GM18511 (cell line): ENCODE measurements at regions not wholly inside any gene's neighbourhood (a gene's known extent, or its start where the extent isn't known, plus 50 kb on each side); places are given as distances from the start of the nearest gene placed in this dataset.
"Not testable (repeated sequence)": the region's sequence is repeated elsewhere in the genome, so short reads cannot be mapped to it uniquely, and the experiment has no call there.

Experiments
- ATAC-seq: cut with Tn5 transposase; IDR thresholded peaks from one replicate; pipeline ENCODE4 v1.9.1; 2021; ENCODE audit warnings: mild to moderate bottlenecking, moderate library complexity; ENCODE audit not compliant: unreplicated experiment

DNA sequence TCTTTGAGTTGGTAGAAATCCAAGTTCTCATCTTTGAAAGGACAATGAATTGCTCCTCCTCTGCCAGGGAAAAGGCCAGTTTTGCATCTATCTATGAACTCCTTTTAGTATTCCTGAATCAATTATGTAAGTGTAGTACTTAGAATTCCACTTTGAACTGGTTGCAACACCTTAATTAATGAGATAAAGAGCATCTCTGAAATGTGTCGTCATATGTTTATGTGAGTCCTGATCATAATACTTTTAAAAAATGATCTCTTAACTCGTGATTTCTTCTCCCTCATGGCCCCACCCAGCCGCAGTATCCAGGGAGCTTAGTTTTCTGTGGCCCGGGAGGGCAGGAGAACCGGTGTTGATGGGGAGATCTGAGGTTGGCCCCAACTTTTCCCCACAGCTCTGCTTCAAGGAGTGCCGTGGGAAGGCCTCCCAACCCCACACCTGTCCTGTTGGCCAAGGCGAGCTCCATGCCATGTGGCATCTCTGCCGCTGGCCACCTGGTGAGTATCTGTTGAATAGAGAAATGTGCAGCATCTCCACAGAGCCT is 203.5 kb downstream of the TMEM121 start:
- not testable (repeated sequence) for ATAC-seq

DNA sequence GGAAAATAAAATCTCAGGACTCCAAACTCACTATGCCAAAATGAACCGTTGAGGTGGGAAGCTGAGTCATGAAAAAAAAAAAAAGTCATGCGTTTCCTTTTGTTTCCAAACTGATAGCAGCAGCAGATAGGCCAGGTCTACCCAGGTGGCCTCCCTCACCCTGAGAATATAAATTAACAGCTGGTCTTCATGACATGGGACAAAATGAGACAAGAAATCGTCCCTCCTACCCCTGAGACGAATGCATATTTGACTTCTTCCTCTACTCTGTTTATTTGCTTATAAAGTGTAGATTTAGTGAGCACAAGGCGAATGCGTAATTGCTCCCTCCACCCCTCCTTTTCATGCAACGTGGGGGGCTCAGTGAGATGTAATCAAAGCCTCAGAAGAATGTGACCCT is 204.3 kb downstream of the TMEM121 start:
- not testable (repeated sequence) for ATAC-seq

DNA sequence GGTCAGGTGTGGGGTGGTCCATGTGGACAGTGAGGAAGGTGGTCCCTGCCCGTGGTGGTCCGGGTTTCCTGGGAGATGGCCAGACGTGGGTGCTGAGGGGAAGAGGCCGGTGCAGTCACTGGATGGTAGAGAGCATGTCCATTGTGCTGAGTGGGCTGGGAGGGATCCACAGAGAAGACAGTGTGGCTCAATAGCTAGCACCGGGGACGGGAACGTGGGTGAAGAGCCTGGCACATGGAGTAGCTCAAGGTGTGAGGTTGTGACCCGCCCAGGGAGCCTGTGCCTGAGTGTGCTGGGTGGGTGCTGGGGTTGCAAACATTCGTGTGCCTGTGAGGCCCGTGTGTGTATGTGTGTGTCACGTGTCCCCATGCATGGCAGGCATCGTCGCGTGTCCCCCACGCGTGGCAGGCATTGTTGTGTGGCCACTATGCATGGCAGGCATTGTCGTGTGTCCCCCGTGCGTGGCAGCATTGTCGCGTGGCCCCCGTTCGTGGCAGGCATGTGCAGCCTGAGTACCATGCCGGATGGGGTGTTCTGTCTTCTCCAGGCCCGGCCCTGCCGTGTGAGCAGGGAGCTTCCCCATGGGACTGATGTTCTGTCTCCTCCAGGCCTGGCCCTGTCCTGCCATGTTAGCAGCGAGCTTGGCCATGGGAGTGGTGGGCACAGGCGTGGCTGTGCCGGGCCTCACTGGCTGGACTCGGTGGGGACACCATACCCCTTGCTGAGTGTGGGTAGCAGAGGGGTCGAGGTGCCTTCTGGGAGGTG is 205.0 kb downstream of the TMEM121 start:
- not testable (repeated sequence) for ATAC-seq

DNA sequence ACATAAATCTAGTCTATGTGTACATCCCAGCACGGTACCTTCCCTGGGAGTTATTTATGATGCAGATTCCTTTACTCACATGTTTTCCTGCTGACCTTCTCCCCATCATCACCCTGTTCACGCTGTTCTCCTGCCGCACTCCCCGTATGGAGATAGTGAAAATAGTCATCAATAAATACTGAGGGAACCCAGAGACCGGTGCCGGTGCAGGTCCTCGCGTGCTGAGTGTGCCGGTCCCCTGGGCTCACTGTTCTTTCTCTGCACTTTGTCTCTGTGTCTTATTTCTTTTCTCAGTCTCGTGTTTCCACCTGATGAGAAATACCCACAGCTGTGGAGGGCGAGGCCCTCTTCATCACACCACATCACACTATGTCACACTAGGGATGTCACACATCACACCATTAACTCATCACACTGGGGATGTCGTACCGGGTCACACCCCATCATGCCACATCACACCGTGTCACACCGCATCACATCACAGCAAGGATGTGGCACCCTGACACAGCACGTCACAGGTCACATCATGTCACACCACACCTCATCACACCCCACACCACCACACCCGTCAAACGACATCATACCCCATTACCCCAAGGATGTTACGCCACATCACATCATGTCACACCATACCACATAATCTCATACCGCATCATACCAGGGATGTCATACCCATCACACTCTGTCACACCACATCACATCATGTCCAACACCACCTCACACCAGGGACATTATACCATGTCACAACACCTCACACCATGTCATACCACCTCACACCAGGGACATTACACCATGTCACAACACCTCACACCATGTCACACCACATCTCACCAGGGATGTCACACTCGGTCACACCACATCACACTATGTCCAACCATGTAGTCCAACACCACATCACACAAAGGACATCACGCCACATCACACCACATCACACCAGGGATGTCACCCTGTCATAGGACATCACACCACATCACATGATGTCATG is 207.0 kb downstream of the TMEM121 start:
- ATAC-seq, result no peak

DNA sequence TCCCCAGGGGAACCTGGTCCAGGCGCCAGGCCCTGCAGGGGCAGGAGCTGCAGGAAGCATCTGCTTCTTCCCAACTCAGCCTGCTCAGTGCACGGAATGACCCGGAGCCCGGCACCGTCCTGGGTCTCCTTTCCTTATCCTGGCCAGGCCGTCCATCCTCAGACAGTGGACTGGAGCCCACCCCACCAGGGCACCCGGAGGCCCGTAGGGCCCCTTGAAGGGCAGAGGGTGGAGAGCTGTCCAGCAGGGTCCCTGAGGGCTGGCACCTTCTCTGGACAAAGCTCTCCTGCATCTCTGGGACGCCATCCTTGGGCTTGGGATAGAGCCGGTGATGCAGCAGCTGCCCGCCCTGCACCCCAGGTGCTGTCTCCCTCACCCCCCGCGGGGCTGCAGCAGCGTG is 207.9 kb downstream of the TMEM121 start:
- ATAC-seq, result not testable (repeated sequence)

DNA sequence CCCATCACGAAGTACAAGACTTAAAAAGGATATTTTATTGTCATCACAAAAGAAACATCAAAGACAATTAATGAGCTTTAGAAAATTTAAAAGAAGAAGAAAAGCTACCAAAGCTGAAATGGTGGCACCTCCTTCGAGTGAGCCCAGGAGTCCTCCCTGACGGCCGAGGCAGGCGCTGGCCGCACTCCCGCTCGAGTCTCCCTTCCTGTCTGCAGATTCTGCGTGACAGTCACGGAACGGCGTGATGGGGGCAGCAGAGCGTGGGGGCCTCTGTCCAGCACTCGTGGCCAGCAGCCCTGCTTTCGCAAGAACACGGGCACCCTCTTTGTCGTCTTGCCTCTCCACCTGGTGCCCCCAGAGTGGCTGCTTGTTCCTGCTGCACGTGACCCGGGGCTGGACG is 209.9 kb downstream of the TMEM121 start:
- ATAC-seq, result not testable (repeated sequence)

DNA sequence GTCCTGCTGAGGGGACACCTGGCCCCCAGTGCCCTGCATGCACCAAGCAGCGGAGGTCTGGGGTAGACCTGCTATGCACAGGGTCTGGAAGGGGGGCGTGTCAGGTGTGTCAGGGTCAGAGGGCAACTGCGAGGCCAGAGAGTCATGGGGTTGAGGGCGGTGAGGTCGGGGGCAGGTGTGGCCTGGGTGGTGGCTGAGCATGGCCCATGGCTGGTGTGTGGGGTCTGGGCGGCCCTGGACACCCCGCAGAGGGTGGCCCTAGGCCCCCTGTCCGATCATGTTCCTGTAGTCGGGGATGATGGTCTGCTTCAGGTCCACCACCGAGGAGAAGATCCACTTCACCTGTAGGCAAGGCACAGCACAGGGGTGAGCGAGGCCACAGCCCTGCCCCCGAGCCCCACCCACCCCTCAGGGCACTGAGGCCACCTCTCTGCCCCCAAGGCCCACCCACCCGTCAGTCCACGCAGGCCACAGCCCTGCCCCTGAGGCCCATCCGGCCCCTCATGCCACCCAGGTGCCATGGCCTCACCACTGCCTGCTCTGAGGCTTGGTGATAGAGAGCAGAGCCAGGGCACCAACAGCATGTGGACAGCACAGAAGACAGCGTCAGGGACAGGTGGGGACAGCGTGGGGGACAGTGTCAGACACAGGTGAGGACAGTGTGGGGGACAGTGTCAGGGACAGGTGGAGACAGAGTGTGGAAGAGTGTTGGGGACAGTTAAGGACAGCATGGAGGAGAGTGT is 211.3 kb downstream of the TMEM121 start:
- ATAC-seq, result no peak

DNA sequence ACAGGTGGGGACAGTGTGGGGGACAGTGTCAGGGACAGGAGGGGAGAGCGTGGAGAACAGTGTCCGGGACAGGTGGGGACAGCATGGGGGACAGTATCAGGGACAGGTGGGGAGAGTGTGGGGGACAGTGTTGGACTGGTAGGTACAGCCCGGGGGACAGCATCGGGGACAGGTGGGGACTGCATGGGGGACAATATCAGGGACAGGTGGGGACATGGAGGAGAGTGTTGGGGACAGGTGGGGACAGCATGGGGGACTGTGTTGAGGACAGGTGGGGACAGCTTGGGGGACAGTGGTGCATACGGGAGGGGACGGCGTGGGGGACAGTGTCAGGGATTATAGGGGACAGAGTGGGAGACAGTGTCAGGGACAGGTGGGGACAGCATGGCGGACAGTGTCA is 212.3 kb downstream of the TMEM121 start:
- ATAC-seq, result no peak

DNA sequence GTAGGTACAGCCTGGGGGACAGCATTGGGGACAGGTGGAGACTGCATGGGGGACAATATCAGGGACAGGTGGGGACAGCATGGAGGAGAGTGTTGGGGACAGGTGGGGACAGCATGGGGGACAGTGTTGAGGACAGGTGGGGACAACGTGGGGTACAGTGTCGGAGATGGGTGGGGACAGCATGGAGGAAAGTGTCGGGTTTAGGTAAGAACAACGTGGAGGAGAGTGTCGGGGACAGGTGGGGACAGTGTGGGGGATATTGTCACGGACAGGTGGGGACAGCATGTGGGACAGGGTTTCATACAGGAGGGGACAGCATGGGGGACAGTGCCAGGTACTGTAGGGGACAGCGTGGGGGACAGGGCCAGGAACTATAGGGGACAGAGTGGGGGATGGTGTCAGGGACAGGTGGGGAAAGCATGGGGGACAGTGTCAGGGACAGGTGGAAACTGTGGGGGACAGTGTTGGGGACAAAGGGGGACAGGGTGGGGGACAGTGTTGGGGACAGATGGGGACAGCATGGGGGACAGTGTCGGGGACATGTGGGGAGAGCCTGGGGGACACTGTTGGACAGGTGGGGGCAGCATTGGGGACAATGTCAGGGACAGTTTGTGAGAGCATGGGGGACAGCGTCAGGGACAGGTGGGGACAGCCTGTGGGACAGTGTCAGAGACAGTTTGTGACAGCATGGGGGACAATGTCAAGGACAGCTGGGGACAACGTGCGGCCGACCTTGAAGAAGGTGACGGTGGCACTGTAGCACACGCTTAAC is 213.1 kb downstream of the TMEM121 start:
- ATAC-seq, result no peak

DNA sequence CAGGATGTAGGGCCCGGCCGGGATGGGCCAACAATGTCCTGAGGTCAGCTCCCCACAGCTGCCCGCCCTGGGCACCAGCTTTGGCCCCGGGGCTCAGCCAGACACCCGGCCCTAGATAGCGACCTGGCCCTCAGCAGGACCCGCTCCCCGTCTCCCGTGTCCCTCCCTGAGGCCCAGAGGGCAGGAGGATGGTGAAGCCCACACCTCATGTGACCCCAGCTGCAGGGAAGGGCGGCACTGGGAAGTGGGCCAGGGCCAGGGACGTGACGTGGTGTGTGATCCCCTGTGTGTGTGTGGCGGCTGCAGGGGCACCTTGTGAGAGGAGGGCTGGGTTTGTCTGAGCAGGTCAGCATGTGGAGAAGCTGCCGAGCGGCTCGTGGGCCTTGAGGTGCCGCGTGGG is 213.9 kb downstream of the TMEM121 start:
- not testable (repeated sequence) for ATAC-seq

DNA sequence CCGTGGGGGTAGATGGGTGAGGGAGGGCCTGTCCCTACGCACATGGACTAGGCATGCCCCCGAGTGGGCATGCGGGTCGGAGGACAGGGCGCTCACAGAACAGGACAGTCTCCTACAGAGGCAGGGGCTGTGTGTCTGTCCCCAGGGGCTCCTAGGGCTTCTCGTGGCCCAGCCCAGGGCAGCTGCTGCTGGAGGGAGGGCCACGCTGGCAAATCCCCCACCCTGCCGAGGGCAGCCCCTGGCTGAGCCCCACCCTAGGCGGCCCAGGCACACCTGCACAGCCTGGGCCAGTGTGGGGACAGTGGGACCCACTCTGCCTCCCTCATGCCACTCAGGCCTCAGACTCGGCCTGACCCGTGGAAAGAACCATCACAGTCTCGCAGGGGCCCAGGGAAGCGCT is 214.6 kb downstream of the TMEM121 start:
- not testable (repeated sequence) for ATAC-seq

DNA sequence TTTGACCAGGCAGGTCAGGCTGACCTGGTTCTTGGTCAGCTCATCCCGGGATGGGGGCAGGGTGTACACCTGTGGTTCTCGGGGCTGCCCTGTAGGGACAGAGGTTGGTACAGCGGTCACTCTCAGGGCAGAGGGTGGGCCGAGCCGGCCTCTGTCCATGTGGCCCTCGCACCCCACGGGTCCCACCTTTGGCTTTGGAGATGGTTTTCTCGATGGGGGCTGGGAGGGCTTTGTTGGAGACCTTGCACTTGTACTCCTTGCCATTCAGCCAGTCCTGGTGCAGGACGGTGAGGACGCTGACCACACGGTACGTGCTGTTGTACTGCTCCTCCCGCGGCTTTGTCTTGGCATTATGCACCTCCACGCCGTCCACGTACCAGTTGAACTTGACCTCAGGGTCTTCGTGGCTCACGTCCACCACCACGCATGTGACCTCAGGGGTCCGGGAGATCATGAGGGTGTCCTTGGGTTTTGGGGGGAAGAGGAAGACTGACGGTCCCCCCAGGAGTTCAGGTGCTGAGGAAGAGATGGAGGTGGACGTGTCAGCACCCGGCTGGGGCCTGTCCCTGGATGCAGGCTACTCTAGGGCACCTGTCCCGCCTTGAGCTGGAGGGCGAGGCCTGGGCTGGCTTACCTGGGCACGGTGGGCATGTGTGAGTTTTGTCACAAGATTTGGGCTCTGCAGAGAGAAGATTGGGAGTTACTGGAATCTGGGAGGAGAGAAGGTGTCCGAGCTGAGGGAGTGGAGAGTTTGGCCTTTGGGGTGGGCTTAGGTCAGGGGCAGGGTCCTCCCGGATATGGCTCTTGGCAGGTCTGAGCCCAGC is 215.5 kb downstream of the TMEM121 start:
- ATAC-seq, result not testable (repeated sequence)

DNA sequence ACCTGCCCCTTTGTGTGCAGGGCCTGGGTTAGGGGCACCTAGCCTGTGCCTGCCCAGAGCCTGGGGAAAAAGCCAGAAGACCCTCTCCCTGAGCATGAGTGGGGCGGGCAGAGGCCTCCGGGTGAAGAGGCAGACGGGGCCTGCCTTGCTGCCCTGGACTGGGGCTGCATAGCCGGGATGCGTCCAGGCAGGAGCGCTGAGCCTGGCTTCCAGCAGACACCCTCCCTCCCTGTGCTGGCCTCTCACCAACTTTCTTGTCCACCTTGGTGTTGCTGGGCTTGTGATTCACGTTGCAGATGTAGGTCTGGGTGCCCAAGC is 216.1 kb downstream of the TMEM121 start:
- no peak for ATAC-seq

DNA sequence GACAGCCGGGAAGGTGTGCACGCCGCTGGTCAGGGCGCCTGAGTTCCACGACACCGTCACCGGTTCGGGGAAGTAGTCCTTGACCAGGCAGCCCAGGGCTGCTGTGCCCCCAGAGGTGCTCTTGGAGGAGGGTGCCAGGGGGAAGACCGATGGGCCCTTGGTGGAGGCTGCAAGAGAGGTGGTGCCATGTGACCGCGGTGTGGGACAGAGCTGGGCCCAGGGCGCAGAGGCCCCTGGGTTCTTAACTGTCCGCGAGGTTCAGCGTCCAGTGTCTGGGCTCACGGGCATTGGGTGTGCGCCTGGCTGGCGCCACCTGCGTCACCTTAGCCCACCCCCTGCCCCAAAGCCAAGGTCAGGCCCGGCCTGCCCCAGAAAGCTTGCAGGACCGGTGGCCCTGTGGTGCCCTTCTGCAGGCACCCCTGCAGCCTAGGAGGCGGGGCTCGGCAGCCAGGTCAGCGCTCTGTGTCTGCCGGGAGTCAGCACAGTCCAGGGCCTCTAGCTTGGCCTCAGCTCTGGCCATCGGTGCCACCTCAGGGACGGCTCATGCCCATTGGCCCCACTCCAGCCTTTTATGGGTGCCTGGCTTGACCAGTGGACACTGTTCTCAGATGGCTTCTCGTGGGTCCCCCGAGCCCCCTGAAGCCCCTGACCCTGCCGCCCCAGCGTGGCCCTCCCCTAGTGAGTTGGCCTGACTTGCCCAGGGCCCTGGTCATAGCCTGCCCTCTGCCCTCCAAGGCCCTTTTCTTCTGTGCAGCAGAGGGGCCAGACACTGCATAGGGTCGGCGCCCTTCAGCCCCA is 216.7 kb downstream of the TMEM121 start:
- ATAC-seq, result not testable (repeated sequence)

DNA sequence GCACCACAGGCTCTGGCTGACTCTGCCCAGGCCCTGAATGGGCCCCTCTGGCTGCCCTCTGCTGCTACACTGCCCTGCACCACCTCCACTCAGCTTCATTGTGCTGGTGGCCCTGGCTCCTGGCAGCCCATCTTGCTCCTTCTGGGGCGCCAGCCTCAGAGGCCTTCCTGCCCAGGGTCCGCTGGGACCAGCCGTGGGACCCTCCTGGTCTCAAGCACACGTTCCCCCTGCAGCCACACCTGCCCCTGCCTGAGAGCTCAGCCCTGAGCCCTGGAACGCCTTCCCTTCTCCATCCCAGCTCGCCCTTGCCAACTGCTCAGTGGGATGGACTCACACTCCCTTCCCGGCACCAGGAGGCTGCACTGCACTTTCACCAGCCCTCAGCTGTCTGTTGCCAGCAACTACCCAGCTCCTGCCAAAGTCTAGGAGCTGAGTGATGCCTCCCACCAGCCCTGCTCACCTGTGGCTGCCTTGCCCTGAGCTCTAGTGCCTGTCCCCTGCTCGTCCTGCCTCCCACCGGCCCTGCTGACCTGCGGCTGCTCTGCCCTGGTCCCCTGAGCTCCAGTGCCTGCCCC is 217.9 kb downstream of the TMEM121 start:
- ATAC-seq, result not testable (repeated sequence)

DNA sequence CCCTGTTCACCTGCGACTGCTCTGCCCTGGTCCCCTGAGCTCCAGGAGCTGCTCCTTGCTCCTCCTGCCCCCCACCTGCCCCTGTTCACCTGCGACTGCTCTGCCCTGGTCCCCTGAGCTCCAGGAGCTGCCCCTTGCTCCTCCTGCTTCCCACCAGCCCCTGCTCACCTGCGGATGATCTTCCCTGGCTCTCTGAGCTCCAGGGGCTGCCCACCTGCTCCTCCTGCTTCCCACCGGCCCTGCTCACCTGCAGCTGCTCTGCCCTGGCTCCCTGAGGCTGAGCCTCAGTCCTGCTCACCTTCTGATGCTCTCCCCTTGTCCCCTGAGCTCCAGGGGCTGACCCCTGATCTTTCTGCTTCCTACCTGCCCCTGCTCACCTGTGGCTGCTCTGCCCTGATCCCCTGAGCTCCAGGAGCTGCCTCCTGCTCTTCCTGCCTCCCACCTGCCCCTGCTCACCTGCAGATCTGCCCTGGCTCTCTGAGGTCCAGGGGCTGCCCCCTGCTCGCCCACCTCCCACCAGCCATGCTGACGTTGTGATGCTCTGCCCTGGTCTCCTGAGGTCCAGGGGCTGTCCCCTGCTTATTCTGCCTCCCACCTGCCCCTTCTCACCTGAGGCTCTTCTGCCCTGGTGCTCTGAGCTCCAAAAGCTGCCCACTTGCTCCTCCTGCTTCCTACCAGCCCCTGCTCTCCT is 219.2 kb downstream of the TMEM121 start:
- no peak for ATAC-seq

DNA sequence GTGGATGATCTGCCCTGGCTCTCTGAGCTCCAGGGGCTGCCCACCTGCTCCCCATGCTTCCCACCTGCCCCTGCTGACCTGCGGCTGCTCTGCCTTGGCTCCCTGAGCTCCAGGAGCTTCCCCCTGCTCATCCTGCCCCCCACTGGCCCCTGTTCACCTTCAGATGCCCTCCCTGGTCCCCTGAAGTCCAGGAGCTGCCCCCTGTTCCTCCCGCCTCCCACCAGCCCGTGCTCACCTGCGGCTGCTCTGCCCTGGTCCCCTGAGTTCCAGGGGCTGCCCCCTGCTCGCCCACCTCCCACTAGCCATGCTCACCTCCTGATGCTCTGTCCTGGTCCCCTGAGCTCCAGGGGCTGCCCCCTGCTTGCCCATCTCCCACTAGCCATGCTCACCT is 219.7 kb downstream of the TMEM121 start:
- ATAC-seq, result no peak
